22Rv1 (cell line): ENCODE measurements at regions not wholly inside any gene's neighbourhood (a gene's known extent, or its start where the extent isn't known, plus 50 kb on each side); places are given as distances from the start of the nearest gene placed in this dataset.

Experiments
- H3K27ac ChIP-seq: fragments of 450-650 bp; 2 replicates; pipeline ENCODE4 v1.5.1; 2017
- ZFX ChIP-seq: fragments of 450-650 bp; IDR thresholded peaks from 2 replicates; pipeline ENCODE4 v1.6.1; 2017; ENCODE audit warnings: antibody characterized with exemption, borderline replicate concordance
- TF ChIP-seq, protein P1 (sequence below): fragments of 450-650 bp; IDR thresholded peaks from 2 replicates; pipeline ENCODE4 v1.5.1; 2017; ENCODE audit warnings: mild to moderate bottlenecking

DNA sequence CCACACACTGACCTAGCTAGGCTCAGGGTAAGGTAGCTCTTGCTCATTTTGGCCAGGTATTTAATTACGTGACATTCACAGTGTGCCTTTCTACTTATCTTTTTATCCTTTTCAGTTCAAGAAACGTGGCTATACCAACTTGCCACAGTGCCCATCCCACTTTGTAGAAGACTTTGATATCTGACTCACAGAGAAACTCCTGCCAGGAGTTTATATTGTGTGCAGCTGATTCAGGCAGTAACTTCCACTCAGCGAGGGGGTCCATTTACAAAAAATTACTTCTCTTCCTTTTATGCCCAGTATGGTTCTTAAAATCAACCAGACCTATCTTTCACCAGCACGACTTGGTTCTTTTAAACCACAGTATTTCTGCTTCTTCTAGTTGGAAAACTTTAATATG is 75.6 kb downstream of the PRL start:
- TF ChIP-seq, protein P1, sequence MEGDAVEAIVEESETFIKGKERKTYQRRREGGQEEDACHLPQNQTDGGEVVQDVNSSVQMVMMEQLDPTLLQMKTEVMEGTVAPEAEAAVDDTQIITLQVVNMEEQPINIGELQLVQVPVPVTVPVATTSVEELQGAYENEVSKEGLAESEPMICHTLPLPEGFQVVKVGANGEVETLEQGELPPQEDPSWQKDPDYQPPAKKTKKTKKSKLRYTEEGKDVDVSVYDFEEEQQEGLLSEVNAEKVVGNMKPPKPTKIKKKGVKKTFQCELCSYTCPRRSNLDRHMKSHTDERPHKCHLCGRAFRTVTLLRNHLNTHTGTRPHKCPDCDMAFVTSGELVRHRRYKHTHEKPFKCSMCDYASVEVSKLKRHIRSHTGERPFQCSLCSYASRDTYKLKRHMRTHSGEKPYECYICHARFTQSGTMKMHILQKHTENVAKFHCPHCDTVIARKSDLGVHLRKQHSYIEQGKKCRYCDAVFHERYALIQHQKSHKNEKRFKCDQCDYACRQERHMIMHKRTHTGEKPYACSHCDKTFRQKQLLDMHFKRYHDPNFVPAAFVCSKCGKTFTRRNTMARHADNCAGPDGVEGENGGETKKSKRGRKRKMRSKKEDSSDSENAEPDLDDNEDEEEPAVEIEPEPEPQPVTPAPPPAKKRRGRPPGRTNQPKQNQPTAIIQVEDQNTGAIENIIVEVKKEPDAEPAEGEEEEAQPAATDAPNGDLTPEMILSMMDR = no peak
- TF ChIP-seq ZFX = no peak
- no peak overlapping the region for H3K27ac ChIP-seq

DNA sequence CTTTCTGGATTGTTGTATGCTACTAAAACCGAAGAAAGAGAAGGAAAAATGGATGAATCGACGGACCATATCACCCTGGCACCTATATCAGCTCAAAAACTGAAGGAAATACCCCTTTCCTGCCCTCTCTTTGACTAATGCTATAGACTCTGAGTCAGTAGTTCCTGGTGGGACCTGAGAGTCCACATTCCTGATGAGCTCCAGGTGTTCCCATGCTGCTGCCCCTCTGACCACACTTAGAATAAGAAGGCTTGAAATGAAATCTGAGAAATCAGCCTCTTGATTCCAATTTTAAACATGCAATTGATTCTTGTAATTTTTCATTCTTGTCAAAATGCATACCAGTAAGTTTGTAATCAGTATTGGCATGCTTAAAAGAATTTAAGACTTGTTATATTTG is 75.2 kb downstream of the PRL start:
- H3K27ac ChIP-seq = no peak overlapping the region
- TF ChIP-seq ZFX = no peak
- TF ChIP-seq, protein P1 = no peak

DNA sequence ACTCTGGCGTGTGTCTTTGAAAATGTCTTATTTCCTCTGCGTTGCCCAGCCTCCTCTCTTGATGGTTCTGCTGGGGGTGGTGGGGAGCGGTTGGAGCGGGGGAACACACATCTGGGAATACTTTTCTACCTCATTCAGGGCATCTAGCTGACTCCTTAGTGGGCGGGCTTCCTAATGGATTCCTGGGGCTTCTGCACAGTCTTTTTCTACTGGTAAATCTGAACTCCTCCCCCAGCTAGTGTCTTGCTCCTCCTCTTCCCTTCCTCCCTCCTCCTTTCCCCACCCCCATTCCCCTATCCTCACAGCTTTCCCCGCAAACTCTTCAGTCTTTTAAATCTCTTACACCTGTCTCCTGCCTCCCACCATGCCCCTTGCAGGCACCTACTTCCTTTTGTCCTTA is 74.4 kb downstream of the PRL start:
- TF ChIP-seq ZFX = no peak
- TF ChIP-seq, protein P1 = no peak
- no peak overlapping the region for H3K27ac ChIP-seq

DNA sequence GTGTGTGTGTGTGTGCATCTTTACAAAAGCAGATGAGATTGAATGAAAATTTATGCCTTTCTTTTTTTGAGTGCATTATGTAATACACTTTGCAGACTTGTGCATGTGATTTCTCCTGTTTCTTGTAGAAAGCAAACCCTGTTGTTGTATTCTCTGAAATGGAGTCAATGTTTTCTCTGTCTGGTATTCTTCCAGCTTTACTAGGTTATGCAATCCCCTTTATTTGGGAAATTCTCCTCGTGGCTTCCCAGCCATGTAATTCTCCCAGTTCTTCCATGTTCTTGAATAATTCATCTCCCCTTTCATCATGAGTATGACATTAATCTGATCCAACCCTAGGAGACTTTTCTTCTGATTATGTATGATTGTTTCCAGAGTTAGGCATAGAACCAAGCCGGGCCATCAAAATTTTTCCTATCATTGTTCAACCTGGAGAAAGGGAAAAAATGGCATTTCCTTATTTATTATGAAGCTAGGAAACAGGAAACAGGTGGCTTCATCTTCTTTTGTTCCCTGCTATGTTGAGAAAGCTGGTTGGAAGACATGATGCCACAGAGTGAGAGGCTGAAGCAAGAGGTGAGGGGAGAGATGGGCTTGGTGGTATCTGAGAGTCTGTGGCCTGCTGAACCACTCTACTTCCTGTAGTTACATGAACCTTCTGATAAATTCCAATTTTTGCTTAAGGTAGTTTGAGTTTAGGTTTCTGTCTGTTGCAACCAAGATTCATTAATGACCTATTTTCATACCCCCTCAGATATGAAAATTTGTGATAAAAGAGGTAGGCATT is 68.8 kb downstream of the PRL start:
- H3K27ac ChIP-seq = no peak overlapping the region
- TF ChIP-seq, protein P1 = no peak
- TF ChIP-seq ZFX = no peak

DNA sequence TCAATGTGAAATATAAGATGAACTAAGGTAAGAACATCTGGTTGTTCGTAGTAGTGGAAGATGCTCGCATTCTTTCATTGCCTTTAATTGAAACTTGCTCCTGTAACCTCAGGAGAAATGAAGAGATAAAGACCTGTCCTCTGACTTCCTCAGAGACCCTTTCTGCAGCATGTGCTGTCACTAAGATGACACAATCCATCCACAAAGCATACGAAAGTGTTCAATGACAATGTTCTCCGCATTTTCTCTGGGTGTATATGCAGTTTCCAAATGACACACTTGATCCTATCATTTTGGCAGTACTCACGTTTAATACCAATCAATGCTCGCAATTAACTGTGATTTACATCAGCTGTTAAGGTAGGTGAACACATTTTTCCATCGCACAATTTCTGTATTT is 65.8 kb downstream of the PRL start:
- no peak for TF ChIP-seq ZFX
- TF ChIP-seq, protein P1 = no peak

DNA sequence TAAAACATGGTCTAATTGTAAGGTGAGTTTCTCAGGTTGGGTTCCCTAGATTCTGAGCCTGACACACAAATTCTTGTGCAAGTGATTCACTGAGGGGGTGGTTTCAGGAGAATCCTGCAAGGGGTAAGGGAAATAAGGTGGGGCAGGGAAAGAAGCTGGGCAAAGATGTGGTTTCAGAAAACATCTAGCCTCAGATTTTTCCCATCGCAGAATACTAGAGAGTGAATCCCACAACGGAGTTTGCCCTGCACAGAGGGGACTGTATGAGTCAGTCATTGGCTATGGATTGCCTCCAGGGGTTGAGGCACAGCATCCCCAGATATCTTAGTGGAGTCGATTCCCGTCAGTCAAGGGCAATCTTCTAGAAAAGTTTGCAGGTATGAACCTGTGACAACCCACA is 65.2 kb downstream of the PRL start:
- TF ChIP-seq ZFX = no peak
- TF ChIP-seq, protein P1 = no peak
- H3K27ac ChIP-seq = no peak overlapping the region

More for the DNA sequence above, 65.8 kb downstream of the PRL start:
- H3K27ac ChIP-seq = no peak overlapping the region

DNA sequence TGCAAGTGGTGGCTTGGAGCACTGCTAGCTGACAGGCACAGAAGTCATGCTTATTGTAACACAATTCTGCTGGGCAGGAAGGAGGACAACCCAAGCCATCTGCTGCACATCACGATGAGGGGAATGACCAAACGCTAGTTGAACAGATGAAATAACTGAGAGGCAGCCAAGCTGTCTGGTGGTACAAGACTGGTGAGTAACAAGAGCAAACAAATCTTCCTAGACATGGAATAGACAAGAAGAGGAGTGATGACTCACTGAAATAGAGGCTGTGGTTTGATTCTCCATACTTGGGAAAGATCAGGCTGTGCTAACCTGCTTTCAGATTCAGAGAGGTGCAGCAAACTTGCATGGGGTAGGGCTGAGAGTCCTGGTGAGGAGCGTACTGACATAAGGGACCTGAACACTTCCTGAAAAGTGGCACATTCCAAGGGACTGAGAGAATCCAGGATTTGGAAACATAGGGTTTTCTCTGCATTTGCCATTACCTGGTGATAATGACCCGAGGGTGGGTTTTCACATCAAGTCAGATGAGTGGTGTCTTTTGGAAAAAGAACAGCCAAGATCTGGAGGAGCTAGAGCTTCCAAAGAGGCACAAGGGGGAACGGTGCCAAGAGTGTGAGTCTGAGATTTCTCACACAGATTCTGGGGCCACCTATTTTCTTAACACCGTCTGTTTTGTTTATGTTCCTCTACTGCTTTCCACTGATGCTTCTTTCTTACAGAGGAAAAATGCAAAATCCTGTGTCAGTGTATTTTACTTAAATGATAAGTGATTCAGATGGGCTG is 60.0 kb downstream of the PRL start:
- TF ChIP-seq ZFX = no peak
- TF ChIP-seq, protein P1 = no peak

More for the DNA sequence above, 60.0 kb downstream of the PRL start:
- no peak overlapping the region for H3K27ac ChIP-seq
